ENCODE measurements at regions not wholly inside any gene's neighbourhood (a gene's known extent, or its start where the extent isn't known, plus 50 kb on each side); places are given as distances from the start of the nearest gene placed in this dataset.

- DNase-seq (ENCODE audit: extremely low read depth in 1 of 11, low read depth in 9 of 11, low spot score in 4 of 11) = no peak
Measured at GRCh38 chr2:23134726-23135125, 250.3 kb upstream of the KLHL29 start.

DNA sequence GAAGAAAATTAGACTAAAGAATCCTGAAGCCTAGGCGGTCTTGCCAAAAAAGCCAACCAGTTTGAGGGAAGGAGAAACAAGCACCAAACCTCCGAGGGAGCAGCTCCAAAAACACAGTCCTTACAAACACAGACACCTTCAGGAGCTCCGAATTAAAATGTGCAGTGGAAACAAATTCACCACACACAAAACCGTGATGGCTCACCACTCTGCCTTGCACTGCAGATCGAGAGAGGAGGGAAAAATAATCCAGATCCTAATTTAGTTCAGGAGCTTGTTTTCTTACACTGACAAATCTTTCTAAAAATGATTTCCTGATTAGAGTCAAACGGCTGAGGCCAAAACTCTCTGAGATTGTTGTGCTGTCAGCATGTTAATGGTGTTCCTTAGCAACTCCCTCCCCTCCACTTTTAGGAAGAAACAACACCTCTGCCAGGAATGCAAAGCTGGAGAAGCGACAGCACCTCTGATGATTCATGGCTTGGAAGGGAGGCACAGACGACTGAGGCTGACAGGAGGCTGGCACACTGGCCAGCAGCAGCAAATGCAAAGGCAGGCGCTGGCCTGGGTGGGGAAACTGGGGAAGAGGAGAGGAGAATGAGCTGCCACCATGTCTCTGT, 249.4 kb upstream of the KLHL29 start:
- DNase-seq (ENCODE audit: extremely low read depth in 1 of 11, low read depth in 9 of 11, low spot score in 4 of 11) = no peak

GRCh38 chr2:23137166-23137565, 247.8 kb upstream of the KLHL29 start:
- no peak for DNase-seq (ENCODE audit: extremely low read depth in 1 of 11, low read depth in 9 of 11, low spot score in 4 of 11)

DNA sequence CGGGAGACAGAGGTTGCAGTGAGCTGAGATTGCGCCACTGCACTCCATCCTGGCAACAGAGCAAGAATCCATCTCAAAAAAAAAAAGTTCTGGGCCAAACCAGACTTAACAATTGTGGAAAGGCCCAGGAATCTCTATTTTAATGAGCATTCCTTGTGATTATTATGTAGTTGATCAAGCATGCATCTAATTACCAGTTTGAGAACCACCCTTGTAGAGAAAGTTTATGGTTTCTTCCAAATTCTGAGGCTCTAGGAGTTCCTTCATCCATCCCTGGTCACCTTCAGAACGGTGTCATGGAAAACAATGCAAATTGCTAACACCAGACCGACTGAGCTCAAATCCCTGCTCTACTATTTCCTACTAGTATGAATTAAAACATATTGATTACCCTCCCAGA, 246.3 kb upstream of the KLHL29 start:
- DNase-seq (ENCODE audit: extremely low read depth in 1 of 11, low read depth in 9 of 11, low spot score in 4 of 11) = no peak

GRCh38 chr2:23145460-23145859, 239.5 kb upstream of the KLHL29 start:
- DNase-seq (ENCODE audit: extremely low read depth in 1 of 11, low read depth in 9 of 11, low spot score in 4 of 11) = no peak

GRCh38 chr2:23146011-23146410, 239.0 kb upstream of the KLHL29 start:
- no peak for DNase-seq (ENCODE audit: extremely low read depth in 1 of 11, low read depth in 9 of 11, low spot score in 4 of 11)

GRCh38 chr2:23148342-23148741, 236.6 kb upstream of the KLHL29 start:
- no peak for DNase-seq (ENCODE audit: extremely low read depth in 1 of 11, low read depth in 9 of 11, low spot score in 4 of 11)

DNA sequence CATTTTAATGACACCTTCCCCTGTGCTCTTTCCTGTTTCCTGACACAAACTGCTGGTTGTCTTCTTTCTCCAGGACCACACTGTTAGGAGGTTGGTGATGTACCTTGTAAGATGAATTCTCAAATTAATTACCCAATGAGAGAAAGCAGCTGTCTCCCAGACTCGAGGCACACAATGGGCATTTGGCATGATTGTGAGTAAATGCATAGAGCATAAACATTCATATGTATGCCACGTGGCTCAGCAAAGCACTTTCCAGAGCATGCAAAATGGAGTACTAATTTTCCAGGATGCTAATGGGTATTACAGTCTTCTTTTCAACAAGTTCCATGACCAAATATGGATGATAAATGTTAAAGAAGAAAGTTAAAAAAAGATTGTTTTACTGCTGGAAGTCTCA, 235.2 kb upstream of the KLHL29 start:
- DNase-seq (ENCODE audit: extremely low read depth in 1 of 11, low read depth in 9 of 11, low spot score in 4 of 11) = no peak

DNA sequence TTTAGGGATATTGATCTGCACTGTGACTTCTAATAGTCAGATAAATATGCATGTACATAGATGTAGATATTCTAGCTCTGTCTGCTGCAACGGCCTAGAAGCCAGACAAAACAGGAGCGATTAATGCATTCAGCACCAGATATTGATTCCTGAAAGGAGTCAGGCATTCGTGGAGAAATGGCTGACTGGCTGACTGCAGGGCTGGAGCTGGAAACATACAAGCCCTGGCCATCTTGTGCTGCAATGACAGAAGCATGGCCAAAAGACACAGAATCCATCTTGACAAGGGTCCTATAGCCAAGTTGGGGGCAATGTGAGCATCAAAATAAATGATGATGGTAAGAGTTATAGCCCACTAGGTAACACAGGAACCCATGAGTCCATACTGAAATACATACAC, 231.5 kb upstream of the KLHL29 start:
- DNase-seq (ENCODE audit: extremely low read depth in 1 of 11, low read depth in 9 of 11, low spot score in 4 of 11) = no peak

- no peak for DNase-seq (ENCODE audit: extremely low read depth in 1 of 11, low read depth in 9 of 11, low spot score in 4 of 11)
Measured at GRCh38 chr2:23155022-23155421, 230.0 kb upstream of the KLHL29 start.

DNA sequence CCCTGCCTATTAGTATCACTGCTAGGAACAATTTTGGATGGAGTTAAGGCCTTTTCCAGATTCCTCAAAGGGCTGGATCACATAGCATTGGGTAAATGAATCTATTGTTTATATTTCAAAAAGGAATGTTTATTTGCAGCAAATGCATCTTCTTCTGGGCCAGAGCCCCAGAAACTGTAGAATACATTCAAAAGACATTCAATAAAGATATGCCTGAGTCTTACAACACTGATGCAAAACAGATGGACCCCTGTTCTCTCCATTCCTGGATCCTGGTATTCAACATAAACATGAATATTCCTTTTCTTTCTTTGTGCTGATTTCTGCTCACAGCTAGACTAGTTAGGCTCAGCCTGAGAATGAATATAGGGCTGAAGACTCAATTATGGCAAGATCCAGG, 227.2 kb upstream of the KLHL29 start:
- DNase-seq (ENCODE audit: extremely low read depth in 1 of 11, low read depth in 9 of 11, low spot score in 4 of 11) = no peak

- DNase-seq (ENCODE audit: extremely low read depth in 1 of 11, low read depth in 9 of 11, low spot score in 4 of 11) = no peak
Measured at GRCh38 chr2:23158306-23158705, 226.7 kb upstream of the KLHL29 start.

GRCh38 chr2:23159746-23160405, 225.1 kb upstream of the KLHL29 start:
- DNase-seq (ENCODE audit: extremely low read depth in 1 of 11, low read depth in 9 of 11, low spot score in 4 of 11) = no peak

DNA sequence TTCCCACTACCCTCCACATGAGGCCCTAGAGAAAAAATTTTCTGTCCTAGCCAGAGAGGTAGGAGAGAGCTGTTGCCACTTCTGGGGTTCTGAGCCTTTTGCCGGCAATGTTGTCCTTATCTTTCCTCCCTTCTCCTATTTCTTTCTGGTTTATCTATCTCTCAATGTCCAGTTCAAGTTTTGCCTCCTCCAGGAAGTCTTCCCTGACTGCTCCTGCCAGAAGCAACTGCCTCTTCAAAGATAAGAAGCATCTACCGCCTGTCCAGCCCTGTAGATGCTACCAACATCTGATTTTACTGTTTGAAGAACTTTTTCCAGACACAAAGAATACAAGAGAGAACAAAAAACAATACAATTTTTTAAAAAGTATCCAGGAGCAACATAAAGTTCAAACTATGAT, 220.8 kb upstream of the KLHL29 start:
- no peak for DNase-seq (ENCODE audit: extremely low read depth in 1 of 11, low read depth in 9 of 11, low spot score in 4 of 11)

GRCh38 chr2:23169896-23170295, 215.1 kb upstream of the KLHL29 start:
- peak in 5 of 11 donors; percentile 18 to 43 (median 29) for DNase-seq (ENCODE audit: extremely low read depth in 1 of 11, low read depth in 9 of 11, low spot score in 4 of 11)

DNA sequence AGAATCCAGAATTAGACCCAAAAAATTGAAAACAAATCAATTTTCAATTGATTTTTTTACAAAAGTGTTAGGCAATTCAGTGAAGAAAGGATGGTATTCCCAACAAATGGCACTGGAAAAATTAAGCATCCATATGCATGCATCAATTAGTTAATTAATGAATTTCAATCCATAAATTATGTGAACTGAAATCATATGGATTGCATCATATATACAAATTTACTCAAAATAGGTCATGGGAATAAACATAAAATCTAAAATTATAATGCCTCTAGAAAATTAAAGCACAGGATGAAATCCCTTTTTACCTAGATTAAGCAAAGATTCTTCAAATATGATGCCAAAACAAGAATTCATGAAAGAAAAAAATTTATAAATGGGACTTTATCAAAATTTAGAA, 213.9 kb upstream of the KLHL29 start:
- DNase-seq (ENCODE audit: extremely low read depth in 1 of 11, low read depth in 9 of 11, low spot score in 4 of 11) = no peak

DNA sequence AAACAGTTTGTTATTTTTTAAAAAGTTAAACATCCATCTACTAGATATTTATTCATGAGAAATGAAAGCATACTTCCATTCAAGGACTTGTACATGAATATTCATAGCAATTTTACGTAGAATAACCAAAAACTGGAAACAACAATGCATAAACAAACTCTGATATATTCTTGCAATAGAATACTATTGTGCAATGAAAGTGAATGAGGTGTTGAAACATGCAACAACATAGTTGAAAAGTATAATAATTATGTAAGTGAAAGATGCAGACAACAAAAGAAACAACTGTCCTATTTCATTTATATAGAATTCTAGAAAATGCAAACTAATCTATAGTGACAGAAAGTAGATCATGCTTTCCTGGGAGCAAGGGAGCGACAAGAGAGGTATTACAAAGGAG, 206.6 kb upstream of the KLHL29 start:
- DNase-seq (ENCODE audit: extremely low read depth in 1 of 11, low read depth in 9 of 11, low spot score in 4 of 11) = no peak

- no peak for DNase-seq (ENCODE audit: extremely low read depth in 1 of 11, low read depth in 9 of 11, low spot score in 4 of 11)
Measured at GRCh38 chr2:23183733-23184132, 201.2 kb upstream of the KLHL29 start.

DNA sequence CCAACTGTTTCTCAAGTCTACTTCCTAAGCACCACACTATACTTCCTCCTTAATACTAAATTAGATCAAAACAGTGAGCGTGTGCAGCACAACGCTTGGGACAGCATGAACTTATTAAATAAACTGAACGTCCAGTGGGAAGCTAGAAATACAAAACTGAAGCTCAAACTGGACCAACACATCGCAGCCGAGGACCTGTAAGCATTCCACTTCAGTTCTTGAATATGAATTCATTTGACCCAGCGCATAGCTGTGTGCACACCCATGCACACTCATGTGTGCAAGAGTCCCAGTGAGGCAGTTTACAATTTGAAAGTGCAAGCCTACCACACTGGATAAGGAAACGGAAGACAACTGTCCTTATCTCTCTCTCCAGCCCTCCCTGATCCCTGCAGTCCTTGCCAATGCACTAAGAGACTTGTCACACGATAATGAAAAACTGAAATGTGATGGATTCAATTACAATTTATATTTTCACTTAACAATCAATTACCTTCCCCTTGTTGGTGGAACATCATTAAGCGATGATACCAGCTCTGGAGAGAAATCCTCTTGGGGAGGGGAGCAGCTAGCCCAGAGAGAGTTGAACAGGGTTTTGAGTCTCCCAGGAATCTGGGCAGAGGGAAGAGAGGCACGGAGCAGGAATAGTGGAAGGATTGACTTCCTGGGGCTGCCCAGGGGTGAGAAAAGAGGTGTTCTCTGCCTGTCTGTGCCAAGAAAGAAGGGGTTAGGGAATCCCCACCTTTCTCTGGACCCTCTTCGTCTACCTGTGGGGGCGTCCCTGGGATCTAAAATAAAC, 186.5 kb upstream of the KLHL29 start:
- no peak for DNase-seq (ENCODE audit: extremely low read depth in 1 of 11, low read depth in 9 of 11, low spot score in 4 of 11)

- no peak for DNase-seq (ENCODE audit: extremely low read depth in 1 of 11, low read depth in 9 of 11, low spot score in 4 of 11)
Measured at GRCh38 chr2:23199115-23199918, 185.7 kb upstream of the KLHL29 start.
